Stomach (tissue), 8 donors: ENCODE measurements at regions not wholly inside any gene's neighbourhood (a gene's known extent, or its start where the extent isn't known, plus 50 kb on each side); places are given as distances from the start of the nearest gene placed in this dataset.
A peak's percentile ranks its signal among the peaks of the same experiment; 100 is the strongest.

Experiments
- DNase-seq, 2 donors: peaks; one replicate each; pipeline versions ENCODE4 v3.0.0 to v3.0.0-alpha.2; 2013 to 2019
- H3K27ac ChIP-seq, 5 donors: fragments of 200-600 bp in 4 of 5; sonication (generic) in 4 of 5; one replicate each; pipeline ENCODE4 v1.5.1; 2013 to 2019; ENCODE audit warnings: mild to moderate bottlenecking in 1 of 5, moderate library complexity in 1 of 5
- H3K27me3 ChIP-seq, 3 donors: fragments of 200-600 bp; sonication (generic); one replicate each; pipeline ENCODE4 v1.5.1; 2017 to 2019; ENCODE audit warnings: mixed run types in 1 of 3
- H3K36me3 ChIP-seq, 4 donors: fragments of 200-600 bp; sonication (generic); 1 replicate in 3 of 4; 2 replicates in 1 of 4; pipeline ENCODE4 v1.5.1; 2016 to 2019
- H3K4me1 ChIP-seq, 4 donors: fragments of 200-600 bp; sonication (generic); one replicate each; pipeline ENCODE4 v1.5.1; 2016 to 2019
- H3K4me3 ChIP-seq, 4 donors: fragments of 200-600 bp; sonication (generic) in 3 of 4; one replicate each; pipeline ENCODE4 v1.5.1; 2016 to 2019; ENCODE audit warnings: mild to moderate bottlenecking in 1 of 4
- H3K9me3 ChIP-seq, 4 donors: fragments of 200-600 bp; sonication (generic); one replicate each; pipeline ENCODE4 v1.5.1; 2016 to 2019
- CTCF ChIP-seq, 7 experiments: fragments of 450-650 bp in 4 of 7; fragments of 200-600 bp in 3 of 7; sonication (generic) in 3 of 7; IDR thresholded peaks; one replicate each; pipeline ENCODE4 v1.5.1; 2016 to 2019; ENCODE audit warnings: antibody characterized with exemption in 7 of 7, control low read depth in 2 of 7, mild to moderate bottlenecking in 1 of 7
- EP300 ChIP-seq: sonication (generic); formaldehyde crosslinking; IDR thresholded peaks from one replicate; pipeline ENCODE4 v1.6.1; 2017; ENCODE audit warnings: antibody characterized with exemption
- POLR2A ChIP-seq, 4 donors: fragments of 450-650 bp; IDR thresholded peaks; one replicate each; pipeline ENCODE4 v1.6.1; 2016; ENCODE audit warnings: antibody characterized with exemption in 4 of 4, control low read depth in 2 of 4, mild to moderate bottlenecking in 1 of 4, moderate library complexity in 1 of 4
- POLR2AphosphoS5 ChIP-seq, 3 donors: sonication (generic); formaldehyde crosslinking; IDR thresholded peaks; one replicate each; pipeline ENCODE4 v1.6.1; 2016; ENCODE audit warnings: antibody characterized with exemption in 3 of 3
- WGBS, 5 donors: extraction: QIAGEN DNeasy Blood & Tissue Kit in 3 of 5; methylation state at CpG; one replicate each; pipeline versions ENCODE4 v1.1.5 to v1.1.7; 2013 to 2018; 5-methylcytosine and 5-hydroxymethylcytosine counted together
- intact Hi-C: fragments of 100-400 bp; cut with DNase I; formaldehyde crosslinking; loops from one replicate; pipeline ENCODE4 v1.15.1; 2023; ENCODE audit warnings: low total_unique reads
- donor health status: healthy with polysubstance abuse.
- donor health status: Bipolar disorder and iron deficiency.
- donor health status: healthy.

- WGBS, 5 donors: 81 to 89% (median 84%) methylated on average over 4 of the region's 4 CpGs
- no peaks in the 10 kb centered on the region for H3K9me3 ChIP-seq
- H3K36me3 ChIP-seq: no peaks in the 10 kb centered on the region
- peaks cover 26 to 74% (median 40%) of the 10 kb centered on the region in 4 donors for H3K4me1 ChIP-seq
- TF ChIP-seq CTCF (IDR thresholded peaks at IDR 0.05) (no peak), EP300 (no peak), POLR2AphosphoS5 (IDR thresholded peaks at IDR 0.05) (no peak), POLR2A (IDR thresholded peaks at IDR 0.05) (no peak)
- intact Hi-C loops: no loop called here
- DNase-seq: peak in 1 of 2 donors; percentile 2
- peak overlapping the region; percentile 69 to 89 (median 79) for H3K27ac ChIP-seq
- H3K4me3 ChIP-seq: no peak overlapping the region
- no peaks in the 10 kb centered on the region for H3K27me3 ChIP-seq
These were observed 348.0 kb downstream of the SOX9 start for GRCh38 chr17:72468841-72469240.

- H3K4me1 ChIP-seq: peaks cover 20 to 68% (median 37%) of the 10 kb centered on the region in 4 donors
- no peaks in the 10 kb centered on the region for H3K27me3 ChIP-seq
- DNase-seq: no peak
- H3K4me3 ChIP-seq: no peak overlapping the region
- H3K36me3 ChIP-seq: no peaks in the 10 kb centered on the region
- WGBS, 5 donors: 76 to 81% (median 80%) methylated on average over 11 of the region's 11 CpGs
- peaks cover 0 to 10% (median 0%) of the 10 kb centered on the region in 4 donors for H3K9me3 ChIP-seq
- TF ChIP-seq CTCF (IDR thresholded peaks at IDR 0.05): no peak
- TF ChIP-seq POLR2AphosphoS5 (IDR thresholded peaks at IDR 0.05): no peak
- TF ChIP-seq EP300: no peak
- no peak for TF ChIP-seq POLR2A (IDR thresholded peaks at IDR 0.05)
- intact Hi-C loops: loop anchor here (10.0 kb wide), 1 partner anchor 65 kb away; no protein-coding TSS in a partner anchor
- peak overlapping the region in 2 of 5 donors; percentile 2 to 61 for H3K27ac ChIP-seq
These were observed 349.4 kb downstream of the SOX9 start for GRCh38 chr17:72470121-72470705.

- intact Hi-C loops: loop anchor here (10.0 kb wide), 1 partner anchor 64 kb away; no protein-coding TSS in a partner anchor
- DNase-seq: no peak
- 58 to 73% (median 64%) methylated on average over 2 of the region's 2 CpGs for WGBS, 5 donors
- Histone ChIP-seq H3K9me3 (peaks cover 0 to 10% (median 0%) of the 10 kb centered on the region in 4 donors), H3K27ac (peak overlapping the region in 1 of 5 donors; percentile 1), H3K27me3 (no peaks in the 10 kb centered on the region), H3K36me3 (no peaks in the 10 kb centered on the region), H3K4me1 (peaks cover 24 to 68% (median 38%) of the 10 kb centered on the region in 4 donors), H3K4me3 (no peak overlapping the region)
- no peak for TF ChIP-seq CTCF (IDR thresholded peaks at IDR 0.05)
- no peak for TF ChIP-seq POLR2AphosphoS5 (IDR thresholded peaks at IDR 0.05)
- no peak for TF ChIP-seq POLR2A (IDR thresholded peaks at IDR 0.05)
- no peak for TF ChIP-seq EP300
These were observed 349.9 kb downstream of the SOX9 start for GRCh38 chr17:72470734-72471133.

GRCh38 chr17:72471296-72471695, 350.5 kb downstream of the SOX9 start:
- Histone ChIP-seq H3K36me3 (no peaks in the 10 kb centered on the region), H3K27me3 (no peaks in the 10 kb centered on the region), H3K4me1 (peaks cover 27 to 66% (median 37%) of the 10 kb centered on the region in 4 donors), H3K27ac (no peak overlapping the region), H3K9me3 (peaks cover 0 to 10% (median 0%) of the 10 kb centered on the region in 4 donors), H3K4me3 (no peak overlapping the region)
- WGBS, 5 donors: 84 to 92% (median 89%) methylated on average over 3 of the region's 3 CpGs
- TF ChIP-seq CTCF (IDR thresholded peaks at IDR 0.05) (no peak), POLR2A (IDR thresholded peaks at IDR 0.05) (no peak), POLR2AphosphoS5 (IDR thresholded peaks at IDR 0.05) (no peak), EP300 (no peak)
- intact Hi-C loops: loop anchor here (10.0 kb wide), 1 partner anchor 64 kb away; no protein-coding TSS in a partner anchor
- DNase-seq: no peak
